Limb (tissue), 2 donors: ENCODE measurements at regions not wholly inside any gene's neighbourhood (a gene's known extent, or its start where the extent isn't known, plus 50 kb on each side); places are given as distances from the start of the nearest gene placed in this dataset.

Source experiments
- DNase-seq, 2 donors: peaks; one replicate each; pipeline ENCODE4 v3.0.0-alpha.2; 2016; ENCODE audit errors: extremely low spot score in 2 of 2

DNA sequence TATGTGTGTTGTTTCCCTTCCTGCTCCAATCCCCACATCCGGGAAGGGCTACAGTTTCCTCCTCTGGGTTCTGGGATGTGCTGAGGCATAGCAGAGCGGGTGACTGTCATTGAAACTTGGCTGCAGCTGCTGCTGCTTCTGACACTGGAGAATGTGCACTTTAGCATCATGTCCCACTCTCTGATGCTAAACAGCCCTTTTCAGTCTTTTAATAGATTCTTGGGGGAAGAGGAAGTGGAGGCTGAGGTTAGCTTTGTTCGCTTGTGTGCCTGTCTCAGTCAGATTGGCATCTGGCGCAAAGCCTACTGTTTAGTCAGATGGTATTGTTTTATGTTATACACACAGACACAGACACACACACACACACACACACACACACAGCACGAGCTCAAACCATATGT lies 136.5 kb upstream of the RND3 start:
- peak; percentile 42 to 51 for DNase-seq

DNA sequence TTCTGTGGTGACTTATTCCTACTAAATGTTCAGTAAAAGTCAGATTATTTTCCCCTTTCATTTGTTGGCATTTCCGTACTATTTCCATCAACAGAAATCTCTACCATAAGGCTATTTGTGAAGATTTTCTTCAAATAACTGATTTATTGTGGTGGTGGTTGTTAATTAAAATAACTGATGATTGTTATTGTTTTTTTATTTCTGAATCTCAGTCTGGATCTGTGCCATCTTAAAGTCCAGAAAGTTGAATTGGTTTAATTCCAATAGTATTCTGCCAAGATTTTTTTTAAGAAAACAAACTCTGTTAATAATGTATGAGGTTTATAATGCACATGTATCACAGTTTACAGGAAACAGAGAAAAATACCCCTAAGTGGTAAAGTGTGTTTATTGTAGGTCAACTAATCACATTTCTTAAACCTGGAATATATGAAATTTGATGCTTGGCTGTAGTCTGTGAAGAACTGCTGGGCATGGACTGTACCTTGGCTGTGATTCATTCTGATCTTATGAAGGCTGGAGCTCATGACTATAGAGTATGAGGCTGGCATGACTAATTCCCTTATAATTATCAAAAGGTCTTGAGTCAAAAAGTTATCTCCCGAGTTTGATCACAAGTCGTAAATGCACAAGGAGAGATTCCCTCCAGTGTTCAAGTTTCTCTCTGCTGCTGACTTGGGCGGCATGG lies 134.2 kb upstream of the RND3 start:
- DNase-seq, result no peak

DNA sequence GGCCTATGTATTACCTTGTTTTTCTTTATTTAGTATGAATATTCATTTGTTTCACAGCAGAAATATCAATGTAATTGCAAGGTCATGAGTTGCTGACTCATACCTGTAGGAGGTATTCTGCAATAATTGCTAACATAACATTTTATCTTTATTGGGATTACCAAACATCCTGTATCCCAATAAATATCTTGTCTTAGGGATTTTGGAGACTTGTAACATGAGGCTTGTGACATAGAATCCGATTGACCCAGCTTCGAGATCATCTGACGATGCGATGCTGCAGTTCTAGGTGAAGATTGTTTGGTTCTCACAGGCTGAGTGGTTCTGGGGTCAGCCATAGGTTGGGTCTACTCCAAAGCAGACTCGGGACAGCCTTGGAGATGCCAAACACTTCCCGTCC lies 133.4 kb upstream of the RND3 start:
- DNase-seq, result no peak

DNA sequence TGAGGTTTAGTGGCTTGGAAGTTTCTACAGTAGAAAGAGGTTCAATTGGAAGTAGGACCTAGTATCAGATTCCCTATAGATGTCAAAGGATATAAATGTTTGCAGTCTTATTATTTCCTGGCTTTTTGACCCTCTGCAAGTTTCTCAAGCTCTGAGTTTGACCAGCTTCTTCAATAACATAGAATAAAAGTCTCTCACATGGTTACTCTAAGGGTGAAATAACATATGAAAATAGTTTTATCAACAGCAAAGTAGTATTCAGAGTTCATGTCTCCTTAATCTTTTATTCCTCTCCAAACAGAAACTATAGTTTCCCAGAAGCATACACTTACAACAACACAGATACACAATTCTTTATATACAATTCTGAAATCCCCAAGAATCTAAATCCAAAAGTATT lies 132.9 kb upstream of the RND3 start:
- DNase-seq, result no peak

DNA sequence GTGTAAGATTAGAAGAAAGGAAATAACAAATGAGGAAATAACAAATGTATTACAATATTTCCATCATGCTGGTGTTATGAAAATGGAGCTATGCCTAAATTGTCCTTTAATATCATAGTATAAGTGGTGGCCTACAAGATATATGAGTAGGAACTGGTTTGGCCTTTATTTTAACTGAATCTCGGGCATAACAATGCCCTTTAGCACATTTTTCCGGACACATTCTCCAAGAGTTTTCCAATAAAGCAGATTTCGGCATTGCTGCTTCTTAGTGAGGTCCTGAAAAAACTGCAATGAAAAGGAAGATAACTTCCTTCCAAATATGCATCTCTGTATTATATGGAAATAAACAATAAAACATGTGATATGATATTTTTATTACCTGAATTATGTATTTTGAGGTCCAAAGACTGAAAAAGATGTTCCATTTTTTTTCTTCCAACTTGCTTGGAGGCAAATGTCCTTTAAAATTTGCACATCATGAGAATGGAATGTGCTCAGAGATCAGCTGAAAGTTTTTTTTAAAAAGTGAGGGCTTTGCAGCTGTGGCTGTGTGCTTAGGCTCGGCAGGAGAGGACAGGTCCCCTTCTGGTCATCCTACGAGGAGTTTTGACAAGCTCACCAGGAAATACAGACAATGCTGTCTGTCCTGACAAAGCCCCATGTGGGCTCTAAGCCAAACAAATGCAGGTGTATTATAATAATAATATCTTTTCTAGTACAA lies 132.3 kb upstream of the RND3 start:
- DNase-seq, result peak in 1 of 2 donors; percentile 65

DNA sequence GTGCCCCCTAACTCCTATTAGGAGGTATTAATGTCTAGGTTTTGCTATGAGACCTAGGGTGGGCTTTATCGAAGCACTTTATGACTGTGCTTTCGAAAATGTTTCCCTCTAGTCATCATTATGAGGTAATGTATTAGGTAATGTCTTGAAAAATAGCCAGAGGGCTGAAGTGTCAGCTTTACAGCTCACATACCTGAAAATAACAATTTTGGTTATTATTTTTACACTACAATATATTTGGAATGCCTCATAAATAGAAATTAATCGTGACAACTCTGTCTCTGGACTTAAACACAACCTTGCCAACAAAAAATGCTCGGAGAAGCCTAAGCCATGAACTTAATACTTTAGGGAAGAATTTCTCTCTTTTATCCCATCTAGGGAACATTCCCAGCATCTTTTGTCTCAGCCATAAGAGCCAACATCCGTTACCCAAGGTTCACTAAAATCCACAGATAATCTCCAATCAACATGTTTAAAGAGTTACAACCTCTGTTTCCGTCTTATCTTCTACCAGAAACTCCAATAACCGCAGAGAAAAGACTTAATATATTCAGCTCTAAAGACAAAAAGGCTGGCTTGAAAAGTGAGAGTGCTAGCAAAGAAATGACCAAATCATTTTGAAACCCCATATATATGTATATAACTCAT lies 130.9 kb upstream of the RND3 start:
- no peak for DNase-seq

DNA sequence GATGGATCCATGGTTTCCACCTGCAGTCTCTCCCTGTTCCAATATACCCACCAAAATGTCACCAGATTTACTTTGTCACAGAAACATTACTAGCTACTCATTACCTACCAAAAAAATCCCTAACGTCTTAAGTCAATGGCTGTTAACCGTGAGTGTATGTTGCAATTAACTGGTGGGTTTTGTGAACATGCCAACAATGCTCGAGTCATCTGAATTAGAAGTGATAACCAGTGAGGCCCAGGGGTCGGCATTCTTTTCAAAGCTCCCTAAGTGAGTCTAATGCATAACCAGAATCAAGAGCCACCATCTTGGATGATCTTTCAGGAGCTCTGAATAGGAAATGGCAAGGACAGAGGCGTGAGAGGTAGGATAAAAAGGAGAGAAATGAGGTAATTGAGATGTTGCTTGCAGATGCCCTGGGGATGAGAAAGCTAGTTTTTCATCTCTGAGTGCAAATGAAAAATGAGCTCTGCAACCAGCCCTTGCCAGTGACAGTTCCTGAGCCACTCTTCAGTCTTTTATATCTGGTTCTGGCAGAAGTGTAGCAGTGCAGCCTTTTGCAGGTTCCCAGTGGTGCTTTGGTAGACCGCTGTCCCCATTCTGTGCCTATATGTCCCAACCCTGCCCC lies 130.0 kb upstream of the RND3 start:
- no peak for DNase-seq

DNA sequence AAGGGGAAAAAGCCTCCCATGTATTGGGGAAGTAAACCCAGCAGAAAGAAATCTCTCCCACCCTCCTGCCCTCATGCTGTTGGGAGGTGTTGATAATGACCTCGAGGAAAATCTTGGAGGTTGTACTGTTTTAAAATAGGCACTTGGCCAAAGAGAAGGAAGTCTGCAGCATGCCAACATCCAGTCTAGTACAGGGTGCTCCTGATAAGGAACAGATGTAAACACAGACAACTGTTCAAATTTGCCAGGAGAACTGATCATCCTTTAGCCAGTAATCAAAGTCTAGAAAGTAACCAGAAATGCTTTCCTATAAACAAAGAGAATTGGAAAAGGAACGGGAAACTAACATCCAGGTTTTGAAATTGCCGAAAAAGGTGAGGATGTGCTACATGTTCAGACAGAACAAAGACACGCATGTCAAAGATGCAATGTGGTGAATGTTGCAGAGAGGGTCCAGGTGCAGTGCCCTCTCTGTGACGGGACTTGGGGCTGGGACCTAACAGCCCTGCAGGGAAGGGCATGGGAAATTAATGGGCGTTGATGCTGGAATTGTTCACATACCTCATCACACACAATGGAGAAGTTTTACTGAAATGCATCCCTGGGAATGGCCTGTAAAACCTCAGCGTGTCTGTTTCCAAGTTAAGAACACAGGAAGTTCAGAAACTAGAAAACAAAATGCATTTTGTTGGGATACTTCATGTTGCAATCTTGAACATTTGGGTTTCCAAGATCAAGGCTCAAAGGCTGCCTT lies 125.7 kb upstream of the RND3 start:
- no peak for DNase-seq

DNA sequence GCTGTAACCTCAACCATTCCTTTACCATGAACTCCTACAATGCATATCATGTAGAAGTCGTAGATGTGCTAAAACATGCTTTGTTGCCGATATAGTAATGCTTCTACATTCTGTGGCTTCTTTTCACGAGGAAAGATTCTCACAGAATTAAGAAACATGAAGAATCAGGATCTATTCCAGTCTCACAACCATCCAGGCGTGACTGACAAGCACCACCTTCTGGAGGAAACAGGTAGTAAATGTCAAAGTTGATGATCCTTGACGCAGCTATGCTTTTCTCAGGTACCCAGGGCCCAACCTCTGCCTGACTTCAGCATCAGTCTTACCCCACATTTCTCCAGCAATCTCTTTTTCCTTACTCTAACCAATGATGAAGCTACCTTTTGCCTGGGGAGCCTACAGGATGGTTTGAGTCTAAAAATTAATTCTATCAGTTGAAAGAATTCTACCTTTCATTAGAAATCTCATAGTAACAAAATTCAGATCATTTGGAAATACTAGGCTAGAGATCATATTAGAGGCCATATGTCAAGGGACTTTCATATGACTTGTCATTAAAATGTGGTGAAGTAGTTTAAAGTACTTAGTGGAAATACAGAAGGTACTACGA lies 123.3 kb upstream of the RND3 start:
- DNase-seq, result no peak

DNA sequence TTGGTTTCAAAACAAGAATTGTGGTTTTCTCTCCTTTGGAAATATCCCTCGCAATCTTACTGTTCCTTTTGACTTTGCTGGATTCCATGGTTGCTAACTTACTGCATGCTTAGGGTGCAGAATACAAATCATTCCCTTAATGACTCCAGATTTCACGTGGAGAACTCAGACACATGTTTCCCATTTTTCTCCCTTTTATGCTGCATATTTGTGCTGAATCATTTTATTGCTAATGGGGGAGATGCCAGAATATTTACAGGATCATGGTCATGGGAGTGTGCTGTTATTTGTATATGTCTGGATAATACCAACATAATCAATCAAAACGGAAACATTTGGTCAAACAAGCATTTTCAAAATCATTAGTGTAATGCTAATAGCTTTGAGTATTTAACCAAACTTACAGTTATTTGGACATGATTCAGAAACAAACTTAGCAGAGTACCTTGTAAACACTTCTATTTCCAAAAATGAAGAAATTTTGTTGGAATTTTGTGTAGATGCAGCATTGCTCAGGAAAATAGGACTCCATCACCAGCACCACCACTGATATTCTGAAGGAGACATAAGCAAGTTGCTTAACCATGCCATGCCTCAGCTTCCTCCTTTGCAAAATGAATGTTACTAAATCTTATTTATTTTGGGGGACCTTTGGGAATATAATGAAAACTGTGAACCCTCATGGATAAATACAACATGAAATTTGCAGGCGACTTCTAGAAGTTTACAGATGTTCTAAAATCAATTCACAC lies 122.5 kb upstream of the RND3 start:
- peak in 1 of 2 donors; percentile 63 for DNase-seq

DNA sequence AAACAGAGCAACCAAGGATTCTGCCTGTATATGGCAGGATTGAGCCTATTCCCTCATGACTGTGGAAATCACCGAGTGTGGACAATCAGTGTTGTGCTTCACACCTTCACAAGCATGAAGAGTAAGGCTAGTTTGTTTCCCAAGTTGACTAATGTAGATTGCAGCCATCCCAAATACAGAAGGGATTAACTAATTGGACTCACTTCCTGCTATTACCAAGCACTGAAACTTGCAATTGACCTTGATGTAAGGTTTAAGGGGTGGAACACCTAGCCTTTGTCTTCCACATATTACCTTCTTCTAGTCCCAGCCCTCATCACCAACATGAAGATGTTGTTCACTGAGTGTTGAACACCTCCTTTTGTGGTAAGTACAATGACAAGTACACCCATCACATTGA lies 120.9 kb upstream of the RND3 start:
- no peak for DNase-seq

DNA sequence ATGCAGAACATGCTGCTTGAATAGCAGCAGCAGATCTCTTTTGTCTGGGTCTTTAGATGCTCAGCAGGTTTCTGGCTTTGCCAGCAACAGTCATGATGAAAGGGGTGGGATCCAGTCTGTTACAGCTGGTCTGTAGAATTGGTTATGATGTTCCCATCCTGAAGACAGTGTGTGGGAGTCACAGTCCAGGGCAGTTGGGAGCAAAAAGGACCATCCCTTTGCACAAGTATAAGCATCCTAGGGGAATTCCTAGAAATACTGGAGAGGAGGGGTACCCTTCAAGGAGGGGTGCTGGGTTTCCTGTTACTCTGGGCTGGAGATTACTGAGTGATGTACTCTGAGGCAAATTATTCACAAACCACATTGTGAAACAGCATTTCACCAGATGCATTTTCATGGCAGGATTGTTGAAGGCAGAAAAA lies 119.9 kb upstream of the RND3 start:
- DNase-seq, result no peak

DNA sequence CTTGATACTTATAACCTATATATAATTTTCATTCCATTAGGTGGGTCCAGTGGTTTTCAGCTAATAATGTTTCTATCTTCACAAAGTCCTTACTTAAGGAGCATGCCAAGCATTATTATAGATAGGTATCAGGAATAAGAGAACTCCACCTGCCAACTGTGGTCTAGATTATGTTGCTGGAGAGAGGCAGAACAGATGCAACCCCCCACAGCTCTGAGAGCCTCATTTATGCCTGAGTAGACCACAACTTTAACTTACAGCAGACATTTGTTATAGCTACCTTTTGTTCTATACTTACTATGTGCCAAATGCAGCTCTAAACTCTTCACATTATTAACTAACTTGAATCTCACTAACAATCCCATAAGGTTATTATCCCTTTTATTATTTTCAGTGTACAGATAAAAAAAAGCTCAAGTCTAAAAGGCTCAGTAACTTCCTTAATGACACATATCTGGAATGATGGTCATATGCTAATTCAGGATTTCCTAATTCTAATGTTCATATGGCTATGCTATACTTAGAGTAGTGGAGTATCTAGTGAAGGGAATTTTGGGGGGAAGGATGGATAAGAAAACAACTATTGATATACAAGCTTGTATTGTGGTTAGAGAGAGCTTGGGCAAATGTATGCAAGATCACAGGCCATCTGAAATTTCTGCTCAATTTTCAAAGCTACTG lies 119.1 kb upstream of the RND3 start:
- DNase-seq, result no peak

DNA sequence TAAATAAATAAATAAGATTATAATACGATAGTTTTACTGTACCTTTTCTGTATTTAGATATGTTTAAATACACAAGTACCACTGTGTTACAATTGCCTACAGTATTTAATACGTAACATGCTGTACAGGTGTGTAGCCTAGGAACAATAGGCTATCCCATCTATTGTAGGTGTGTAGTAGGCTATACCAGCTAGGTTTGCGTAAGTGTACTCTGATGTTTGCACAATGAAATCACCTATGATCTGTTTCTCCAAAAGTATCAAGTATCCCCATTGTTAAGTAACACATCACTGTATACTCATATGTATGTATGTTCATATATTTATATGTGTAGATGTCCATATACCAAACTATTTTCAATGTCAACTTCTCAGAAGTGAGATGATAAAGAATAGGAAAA lies 118.2 kb upstream of the RND3 start:
- DNase-seq, result no peak

DNA sequence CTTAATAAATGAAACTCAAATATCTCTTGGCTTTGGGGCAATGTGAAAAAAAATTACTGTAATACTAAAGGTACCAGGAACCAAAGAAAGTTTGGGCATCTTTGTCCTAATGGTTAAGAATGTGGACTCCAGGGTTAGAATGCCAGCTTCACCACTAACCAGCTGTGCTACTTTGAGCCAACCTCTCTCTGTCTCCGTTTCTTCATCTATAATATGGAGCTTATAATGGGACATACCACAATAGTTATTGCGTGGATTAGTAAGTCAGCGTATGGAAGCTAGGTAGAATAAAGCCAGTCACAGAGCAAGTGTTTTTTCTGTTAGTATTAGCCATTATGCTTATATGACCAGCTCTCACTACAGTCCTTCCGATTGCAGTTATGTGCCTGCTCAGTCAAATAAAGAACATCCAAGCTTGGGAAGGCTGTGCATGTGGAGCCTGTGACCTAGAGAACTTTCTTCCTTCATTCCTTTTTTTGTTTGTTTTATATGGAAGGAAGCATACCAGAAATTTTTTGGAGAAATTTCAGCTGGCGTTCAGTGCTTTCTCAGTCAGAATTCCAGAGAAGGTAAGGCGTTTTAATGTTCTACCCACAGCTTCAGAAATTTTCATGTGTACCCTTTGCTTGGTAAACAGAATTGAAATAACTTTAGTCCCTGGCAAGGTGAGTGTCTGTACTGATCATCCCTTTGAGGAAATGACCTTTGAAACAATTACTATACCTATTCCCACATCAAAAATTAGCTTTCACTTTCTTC lies 114.0 kb upstream of the RND3 start:
- DNase-seq, result no peak

DNA sequence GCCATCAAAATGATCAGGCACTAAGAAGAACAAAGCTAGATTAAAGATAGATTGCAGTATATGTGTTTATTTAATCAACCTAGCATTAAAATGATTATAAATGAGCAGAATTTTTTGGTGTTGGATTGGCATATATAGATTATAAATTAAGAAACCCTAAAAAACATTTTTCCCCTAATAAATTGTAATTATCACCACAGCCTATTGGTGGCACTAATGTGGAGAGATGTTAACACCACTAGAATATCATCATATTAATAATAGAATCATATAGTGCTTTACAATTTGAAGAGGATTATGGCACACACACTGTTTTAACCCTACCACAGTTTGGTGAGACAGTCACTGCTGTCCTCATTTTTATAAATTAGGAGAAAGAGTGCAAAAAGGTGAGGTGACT lies 112.4 kb upstream of the RND3 start:
- DNase-seq, result no peak

DNA sequence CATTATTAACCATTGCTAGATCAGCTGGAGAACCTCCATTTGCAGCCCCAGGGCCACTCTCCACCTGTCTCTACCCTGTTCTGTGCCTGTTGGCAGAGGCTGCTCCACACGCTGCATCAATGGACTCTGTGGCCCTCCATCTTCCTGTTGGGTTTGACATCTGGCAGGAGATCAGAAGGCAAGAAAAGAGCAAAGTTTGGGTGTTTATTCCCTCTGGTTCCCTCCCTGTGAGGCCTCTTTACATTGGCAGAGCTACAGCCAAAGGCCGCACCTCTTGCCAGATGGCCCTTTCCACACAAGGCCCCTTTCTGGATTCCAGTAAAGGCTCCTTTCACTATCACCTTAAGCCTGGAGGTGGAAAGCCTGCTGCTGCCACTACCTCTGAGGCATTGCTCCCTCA lies 110.9 kb upstream of the RND3 start:
- DNase-seq, result peak in 1 of 2 donors; percentile 37

DNA sequence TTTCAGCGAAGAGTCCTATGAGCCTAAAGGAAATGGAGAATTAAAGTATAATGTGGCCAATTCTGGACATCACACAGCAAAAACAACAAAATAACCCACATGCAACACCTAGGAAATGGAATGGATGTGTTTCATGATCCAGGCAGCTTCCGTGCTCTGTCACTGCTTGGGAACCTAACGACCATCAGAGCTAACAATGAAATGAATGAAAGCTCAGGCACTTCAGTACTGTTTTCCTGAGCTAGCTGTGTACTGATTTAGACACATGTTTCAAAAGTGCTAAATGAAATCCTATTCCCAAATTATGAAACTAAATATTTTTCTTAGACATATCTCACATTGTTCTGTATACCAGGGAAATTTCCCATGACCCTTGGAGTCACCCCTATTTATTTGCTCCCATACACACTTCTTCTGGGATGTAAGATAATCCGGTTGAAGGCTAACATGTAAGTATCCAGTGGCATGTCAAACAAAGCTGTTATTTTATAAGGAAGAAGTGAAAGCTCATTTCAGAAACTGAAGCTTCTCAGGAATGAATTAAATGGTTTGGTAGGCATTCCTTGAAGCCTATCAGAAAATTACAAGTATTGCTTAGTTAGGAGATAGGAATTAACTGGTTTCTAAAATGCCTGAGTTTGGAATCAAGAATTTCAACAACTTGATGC lies 108.5 kb upstream of the RND3 start:
- no peak for DNase-seq

DNA sequence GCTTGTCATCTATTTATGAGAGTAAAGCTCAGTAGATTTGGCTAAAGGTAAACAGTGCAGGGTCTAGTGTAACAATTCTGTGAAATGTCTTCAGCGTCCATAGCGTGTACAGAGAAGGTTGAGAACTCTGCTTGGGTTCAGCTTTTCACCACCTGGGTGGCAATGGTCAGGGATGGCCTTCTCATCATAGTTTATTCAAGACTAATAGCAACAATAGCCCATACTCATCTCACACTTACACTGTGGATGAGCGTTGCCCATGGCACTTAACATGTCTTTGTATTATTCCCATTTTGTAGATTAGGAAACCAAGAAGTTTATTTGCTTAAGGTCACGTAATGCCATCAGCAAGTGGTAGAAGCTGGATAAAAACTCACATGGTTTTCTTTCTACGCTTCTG lies 106.8 kb upstream of the RND3 start:
- DNase-seq, result no peak
